HCT116 (cell line): ENCODE measurements at regions not wholly inside any gene's neighbourhood (a gene's known extent, or its start where the extent isn't known, plus 50 kb on each side); places are given as distances from the start of the nearest gene placed in this dataset.

ENCODE experiments used
- ATAC-seq: fragments of 200-7000 bp; cut with Tn5 transposase; 2 replicates; pipeline ENCODE4 v1.9.1; 2020; ENCODE audit warnings: mild to moderate bottlenecking, moderate library complexity
- BruUV-seq: library from RNA; stranded (reverse); fragments of 400-500 nt; replicated peaks from 2 replicates; lab custom pipeline; 2021; lab: Mats Ljungman, UMichigan
- CTCF ChIA-PET: fragments of 300-600 bp; sonication (Branson Sonifier 250); formaldehyde crosslinking; loops from one replicate; lab custom pipeline; 2021; ENCODE audit warnings: antibody characterized with exemption; lab: Charles Lee
- POLR2A ChIA-PET: fragments of 300-600, 350-600 bp; sonication (Branson Sonifier 250); formaldehyde crosslinking; loops from one replicate; lab custom pipeline; 2021; ENCODE audit warnings: antibody characterized with exemption; lab: Charles Lee
- RAD21 ChIA-PET, 2 experiments: fragments of 300-600 bp; sonication (Branson Sonifier 250); formaldehyde crosslinking; loops; one replicate each; lab custom pipeline; 2023; ENCODE audit warnings: low total read pairs in 2 of 2; ENCODE audit not compliant: uncharacterized antibody in 2 of 2, unreplicated experiment in 2 of 2, low non-redundant PET in 1 of 2; lab: Charles Lee
- DNase-seq: peaks from one replicate; pipeline ENCODE4 v3.0.0-alpha.2; 2010; ENCODE audit warnings: low read depth, low spot score
- H2AFZ ChIP-seq: fragments of 200-600 bp; shearing (Covaris generic), sonication (generic); 2 replicates; pipeline ENCODE4 v1.6.1; 2017; ENCODE audit warnings: low read depth, mixed run types, mixed read lengths, antibody characterized with exemption, low read length; ENCODE audit not compliant: poor library complexity, severe bottlenecking
- H3K27ac ChIP-seq: 2 replicates; pipeline ENCODE4 v1.5.1; 2012; ENCODE audit warnings: low read depth, low read length
- H3K27me3 ChIP-seq: fragments of 200-600 bp; sonication (generic); 2 replicates; pipeline ENCODE4 v1.6.1; 2016; ENCODE audit warnings: mixed run types, low read length, mixed read lengths; ENCODE audit not compliant: insufficient read depth
- H3K36me3 ChIP-seq, 2 experiments: fragments of 200-500 bp in 1 of 2; fragments of 200-600 bp in 1 of 2; sonication (Bioruptor generic) in 1 of 2; sonication (generic) in 1 of 2; 2 replicates each; pipeline versions ENCODE4 v1.5.1 to v1.6.1; 2014 to 2016; ENCODE audit warnings: low read length in 2 of 2, inconsistent platforms in 1 of 2, mixed read lengths in 1 of 2, mixed run types in 1 of 2; ENCODE audit not compliant: insufficient read depth in 2 of 2, control insufficient read depth in 1 of 2
- H3K4me1 ChIP-seq, 2 experiments: fragments of 200-600 bp in 1 of 2; sonication (generic) in 1 of 2; 2 replicates each; pipeline versions ENCODE4 v1.5.1 to v1.6.1; 2012 to 2017; ENCODE audit warnings: low read length in 2 of 2, inconsistent platforms in 1 of 2, mild to moderate bottlenecking in 1 of 2, mixed read lengths in 1 of 2, mixed run types in 1 of 2, moderate library complexity in 1 of 2; ENCODE audit not compliant: insufficient read depth in 2 of 2, control insufficient read depth in 1 of 2
- H3K4me2 ChIP-seq: fragments of 200-600 bp; sonication (generic); 2 replicates; pipeline ENCODE4 v1.6.1; 2017; ENCODE audit warnings: mixed run types, low read length, mixed read lengths
- H3K4me3 ChIP-seq, 2 experiments: fragments of 200-600 bp in 1 of 2; sonication (generic) in 1 of 2; replicated peaks in 1 of 2; 2 replicates each; pipeline ENCODE4 v1.5.1; 2011 to 2016; ENCODE audit warnings: low read length in 2 of 2, control low read depth in 1 of 2, low read depth in 1 of 2, mild to moderate bottlenecking in 1 of 2, mixed read lengths in 1 of 2, mixed run types in 1 of 2
- H3K79me2 ChIP-seq: fragments of 200-600 bp; sonication (generic); 2 replicates; pipeline ENCODE4 v1.6.1; 2017; ENCODE audit warnings: mild to moderate bottlenecking, mixed run types, low read length, moderate library complexity, mixed read lengths; ENCODE audit not compliant: insufficient read depth
- H3K9ac ChIP-seq: fragments of 200-600 bp; sonication (generic); 2 replicates; pipeline ENCODE4 v1.6.1; 2016; ENCODE audit warnings: low read length, mixed read lengths
- H3K9me2 ChIP-seq: fragments of 200-600 bp; sonication (generic), shearing (Covaris generic); 2 replicates; pipeline ENCODE4 v1.6.1; 2017; ENCODE audit warnings: mixed run types, mild to moderate bottlenecking, moderate library complexity; ENCODE audit not compliant: insufficient read depth
- H3K9me3 ChIP-seq, 2 experiments: fragments of 200-500 bp in 1 of 2; fragments of 200-600 bp in 1 of 2; sonication (Bioruptor generic) in 1 of 2; sonication (generic) in 1 of 2; 2 replicates each; pipeline ENCODE4 v1.6.1; 2014 to 2017; ENCODE audit warnings: low read length in 2 of 2, mixed read lengths in 2 of 2, inconsistent platforms in 1 of 2, low read depth in 1 of 2, mild to moderate bottlenecking in 1 of 2, mixed run types in 1 of 2, moderate library complexity in 1 of 2; ENCODE audit not compliant: control insufficient read depth in 1 of 2, insufficient read depth in 1 of 2
- H4K20me1 ChIP-seq: fragments of 200-600 bp; sonication (generic), shearing (Covaris generic); 2 replicates; pipeline ENCODE4 v1.6.1; 2017; ENCODE audit warnings: mixed run types, mild to moderate bottlenecking, moderate library complexity; ENCODE audit not compliant: insufficient read depth
- ATF3 ChIP-seq: IDR thresholded peaks from 2 replicates; pipeline ENCODE4 v1.6.1; 2012
- CEBPB ChIP-seq: IDR thresholded peaks from 2 replicates; pipeline ENCODE4 v1.6.1; 2012; ENCODE audit warnings: low read depth
- EGR1 ChIP-seq: IDR thresholded peaks from 2 replicates; pipeline ENCODE4 v1.6.1; 2012; ENCODE audit warnings: low read depth
- ELF1 ChIP-seq: IDR thresholded peaks from 2 replicates; pipeline ENCODE4 v1.6.1; 2012; ENCODE audit warnings: low read depth, borderline replicate concordance
- EZH2phosphoT487 ChIP-seq: fragments of 200-600 bp; IDR thresholded peaks from 2 replicates; pipeline ENCODE4 v1.6.1; 2018; ENCODE audit warnings: antibody characterized with exemption, borderline replicate concordance
- MAX ChIP-seq: IDR thresholded peaks from 2 replicates; pipeline ENCODE4 v1.6.1; 2012
- POLR2A ChIP-seq: IDR thresholded peaks from 2 replicates; pipeline ENCODE4 v1.7.0; 2011; ENCODE audit warnings: borderline replicate concordance; ENCODE audit not compliant: insufficient read depth, insufficient read length; ENCODE audit errors: extremely low read depth
- POLR2AphosphoS5 ChIP-seq: IDR thresholded peaks from 2 replicates; pipeline ENCODE4 v1.6.1; 2011; ENCODE audit warnings: mild to moderate bottlenecking, low read depth, low read length, moderate library complexity
- SRF ChIP-seq: IDR thresholded peaks from 2 replicates; pipeline ENCODE4 v1.6.1; 2012; ENCODE audit warnings: low read depth
- TCF7L2 ChIP-seq: IDR thresholded peaks from 2 replicates; pipeline ENCODE4 v1.7.0; 2011; ENCODE audit warnings: borderline replicate concordance, inconsistent platforms; ENCODE audit not compliant: insufficient read depth, insufficient read length; ENCODE audit errors: extremely low read depth
- ZBTB33 ChIP-seq: IDR thresholded peaks from 2 replicates; pipeline ENCODE4 v1.6.1; 2011; ENCODE audit warnings: mild to moderate bottlenecking, low read length, moderate library complexity; ENCODE audit not compliant: insufficient replicate concordance; ENCODE audit errors: extremely low read depth
- ZFX ChIP-seq: fragments of 450-650 bp; IDR thresholded peaks from 2 replicates; pipeline ENCODE4 v1.6.1; 2017
- intact Hi-C: fragments of 100-400 bp; cut with micrococcal nuclease; formaldehyde crosslinking; loops from 2 replicates; pipeline ENCODE4 v1.10.0; 2022

GRCh38 chr18:39660141-39660540 lies 2094.5 kb upstream of the CELF4 start:
- H3K36me3 ChIP-seq: no peaks in the 10 kb centered on the region
- no peak overlapping the region for H3K27ac ChIP-seq
- ChIA-PET RAD21 (no interaction called here), CTCF (no interaction called here), POLR2A (interaction anchor here (0.5 kb wide), 1 partner anchor 1699 kb away, joined by 3 read pairs; no protein-coding TSS in a partner anchor)
- no peaks in the 10 kb centered on the region for H3K79me2 ChIP-seq
- H2AFZ ChIP-seq: no peak overlapping the region
- no peak overlapping the region for H3K4me2 ChIP-seq
- peaks cover 0 to 3% of the 10 kb centered on the region in 2 experiments; a peak in 1 of 4 replicates for H3K9me3 ChIP-seq
- H3K9me2 ChIP-seq: no peaks in the 10 kb centered on the region
- no peaks in the 10 kb centered on the region for H4K20me1 ChIP-seq
- DNase-seq (no peak), ATAC-seq (no peak)
- H3K4me1 ChIP-seq: no peaks in the 10 kb centered on the region
- H3K27me3 ChIP-seq: no peaks in the 10 kb centered on the region
- H3K9ac ChIP-seq: no peak overlapping the region
- no TSS peak for BruUV-seq
- intact Hi-C loops: no loop called here
- no peak for TF ChIP-seq POLR2AphosphoS5
- no peak for TF ChIP-seq SRF
- no peak for TF ChIP-seq ATF3
- TF ChIP-seq TCF7L2: no peak
- TF ChIP-seq ZBTB33: no peak
- TF ChIP-seq ZFX: no peak
- no peak for TF ChIP-seq EZH2phosphoT487
- no peak for TF ChIP-seq POLR2A
- no peak for TF ChIP-seq EGR1
- no peak for TF ChIP-seq ELF1
- TF ChIP-seq MAX: no peak
- no peak for TF ChIP-seq CEBPB
- H3K4me3 ChIP-seq: no peak overlapping the region
